NCI-H526 treated with DMSO at 0.1 percent for 48 hours (cell line): ENCODE measurements at regions not wholly inside any gene's neighbourhood (a gene's known extent, or its start where the extent isn't known, plus 50 kb on each side); places are given as distances from the start of the nearest gene placed in this dataset.

Experiments used
- DNase-seq: peaks from one replicate; lab custom pipeline; 2025; lab: John Stamatoyannopoulos, UW

GRCh38 chr3:182683858-182684257 is 109.4 kb upstream of the ATP11B start:
- no peak for DNase-seq

- no peak for DNase-seq
Measured at GRCh38 chr3:182686033-182686886, 107.0 kb upstream of the ATP11B start.

- DNase-seq = no peak
Measured at GRCh38 chr3:182690172-182690571, 103.1 kb upstream of the ATP11B start.

GRCh38 chr3:182692021-182692420 is 101.3 kb upstream of the ATP11B start:
- no peak for DNase-seq

GRCh38 chr3:182692695-182693094 is 100.6 kb upstream of the ATP11B start:
- no peak for DNase-seq

GRCh38 chr3:182693723-182694122 is 99.6 kb upstream of the ATP11B start:
- no peak for DNase-seq

- DNase-seq = no peak
Measured at GRCh38 chr3:182696916-182697315, 96.4 kb upstream of the ATP11B start.

- DNase-seq = no peak
Measured at GRCh38 chr3:182697345-182697919, 95.9 kb upstream of the ATP11B start.

GRCh38 chr3:182698078-182698477 is 95.2 kb upstream of the ATP11B start:
- no peak for DNase-seq

GRCh38 chr3:182699550-182700170 is 93.6 kb upstream of the ATP11B start:
- DNase-seq = no peak

- no peak for DNase-seq
Measured at GRCh38 chr3:182702216-182702615, 91.1 kb upstream of the ATP11B start.

- no peak for DNase-seq
Measured at GRCh38 chr3:182703233-182703632, 90.1 kb upstream of the ATP11B start.

GRCh38 chr3:182704926-182705325 is 88.4 kb upstream of the ATP11B start:
- no peak for DNase-seq

GRCh38 chr3:182708810-182709209 is 84.5 kb upstream of the ATP11B start:
- DNase-seq = no peak

- no peak for DNase-seq
Measured at GRCh38 chr3:182709306-182709705, 84.0 kb upstream of the ATP11B start.

- no peak for DNase-seq
Measured at GRCh38 chr3:182710557-182711157, 82.6 kb upstream of the ATP11B start.

GRCh38 chr3:182711261-182711683 is 82.0 kb upstream of the ATP11B start:
- no peak for DNase-seq

- DNase-seq = no peak
Measured at GRCh38 chr3:182711853-182712252, 81.5 kb upstream of the ATP11B start.

- DNase-seq = no peak
Measured at GRCh38 chr3:182713111-182713510, 80.2 kb upstream of the ATP11B start.

- DNase-seq = peak; percentile 50
Measured at GRCh38 chr3:182713743-182714517, 79.4 kb upstream of the ATP11B start.

GRCh38 chr3:182715006-182715405 is 78.3 kb upstream of the ATP11B start:
- no peak for DNase-seq

- DNase-seq = no peak
Measured at GRCh38 chr3:182716114-182716688, 77.1 kb upstream of the ATP11B start.
